ENCODE measurements at regions not wholly inside any gene's neighbourhood (a gene's known extent, or its start where the extent isn't known, plus 50 kb on each side); places are given as distances from the start of the nearest gene placed in this dataset.

- CTCF ChIA-PET, result interaction anchor here (0.6 kb wide), 1 partner anchor 450 kb away, joined by 3 read pairs; no protein-coding TSS in a partner anchor
- H3K27ac Mint-ChIP-seq (ENCODE audit: unreplicated experiment), result no peak overlapping the region
- peaks cover 96% of the 10 kb centered on the region for H3K27me3 Mint-ChIP-seq (ENCODE audit: unreplicated experiment)
- TF ChIP-seq, protein P1, sequence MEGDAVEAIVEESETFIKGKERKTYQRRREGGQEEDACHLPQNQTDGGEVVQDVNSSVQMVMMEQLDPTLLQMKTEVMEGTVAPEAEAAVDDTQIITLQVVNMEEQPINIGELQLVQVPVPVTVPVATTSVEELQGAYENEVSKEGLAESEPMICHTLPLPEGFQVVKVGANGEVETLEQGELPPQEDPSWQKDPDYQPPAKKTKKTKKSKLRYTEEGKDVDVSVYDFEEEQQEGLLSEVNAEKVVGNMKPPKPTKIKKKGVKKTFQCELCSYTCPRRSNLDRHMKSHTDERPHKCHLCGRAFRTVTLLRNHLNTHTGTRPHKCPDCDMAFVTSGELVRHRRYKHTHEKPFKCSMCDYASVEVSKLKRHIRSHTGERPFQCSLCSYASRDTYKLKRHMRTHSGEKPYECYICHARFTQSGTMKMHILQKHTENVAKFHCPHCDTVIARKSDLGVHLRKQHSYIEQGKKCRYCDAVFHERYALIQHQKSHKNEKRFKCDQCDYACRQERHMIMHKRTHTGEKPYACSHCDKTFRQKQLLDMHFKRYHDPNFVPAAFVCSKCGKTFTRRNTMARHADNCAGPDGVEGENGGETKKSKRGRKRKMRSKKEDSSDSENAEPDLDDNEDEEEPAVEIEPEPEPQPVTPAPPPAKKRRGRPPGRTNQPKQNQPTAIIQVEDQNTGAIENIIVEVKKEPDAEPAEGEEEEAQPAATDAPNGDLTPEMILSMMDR (IDR thresholded peaks at IDR 0.05; ENCODE audit: unreplicated experiment), result no peak
- intact Hi-C loops (cut with micrococcal nuclease; ENCODE audit: unreplicated experiment), result loop anchor here (10.0 kb wide), 1 partner anchor 141 kb away; no protein-coding TSS in a partner anchor
- BruUV-seq (replicated peaks), result no TSS peak
- H3K4me3 Mint-ChIP-seq (ENCODE audit: low read depth, unreplicated experiment), result no peak overlapping the region
- H3K36me3 Mint-ChIP-seq (ENCODE audit: insufficient read depth, unreplicated experiment), result no peaks in the 10 kb centered on the region
- no peaks in the 10 kb centered on the region for H3K9me3 Mint-ChIP-seq (ENCODE audit: low read depth, unreplicated experiment)
- no peak for DNase-seq
- no peaks in the 10 kb centered on the region for H3K4me1 Mint-ChIP-seq (ENCODE audit: low read depth, unreplicated experiment)
These were observed 171.9 kb downstream of the RPS24 start for GRCh38 chr10:78205457-78206016.

DNA sequence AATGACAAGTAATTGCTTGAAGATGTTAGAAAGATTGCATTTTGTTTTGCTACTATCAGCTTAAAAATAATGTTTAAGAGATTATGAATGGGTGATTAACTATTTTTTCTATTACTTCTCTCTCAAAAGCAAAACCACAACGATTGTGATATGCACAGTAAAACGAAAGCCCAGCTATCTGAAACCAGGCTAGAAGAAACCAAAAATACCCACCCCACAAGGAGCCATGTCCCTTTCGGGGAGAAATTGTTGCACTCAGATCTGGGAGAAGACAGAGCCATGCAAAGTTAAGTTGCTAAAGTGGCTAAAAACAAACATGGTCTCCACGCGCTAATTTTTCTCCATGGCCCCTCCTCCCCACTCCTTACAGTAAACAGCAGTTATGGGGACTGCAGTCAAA, 173.6 kb downstream of the RPS24 start:
- H3K27ac Mint-ChIP-seq (ENCODE audit: unreplicated experiment), result no peak overlapping the region
- H3K4me3 Mint-ChIP-seq (ENCODE audit: low read depth, unreplicated experiment), result no peak overlapping the region
- CTCF ChIA-PET, result interaction anchor here (0.6 kb wide), 1 partner anchor 523 kb away, joined by 3 read pairs; no protein-coding TSS in a partner anchor

DNA sequence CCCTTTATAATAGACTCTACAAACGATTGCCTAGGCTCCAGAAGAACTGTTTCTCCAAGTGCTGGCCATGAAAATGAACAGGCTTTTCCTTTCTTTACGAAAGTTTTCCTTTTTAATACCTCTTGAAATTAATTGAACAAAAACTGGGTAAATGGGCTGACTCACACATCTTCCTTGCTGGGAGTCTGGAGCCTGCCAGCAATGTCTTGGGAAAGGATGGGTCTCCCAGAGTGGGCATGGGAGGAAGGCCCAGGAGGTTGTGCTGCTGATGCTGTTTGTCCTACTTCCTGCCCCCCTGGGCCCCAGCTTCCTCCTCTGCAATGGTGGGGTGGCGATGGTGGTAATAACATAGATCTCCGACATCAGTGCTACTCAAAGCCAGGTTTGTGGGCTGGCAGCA, 174.1 kb downstream of the RPS24 start:
- CTCF ChIA-PET, result no interaction called here

More for the DNA sequence above, 173.6 kb downstream of the RPS24 start:
- H3K27me3 Mint-ChIP-seq (ENCODE audit: unreplicated experiment), result peaks cover 97% of the 10 kb centered on the region
- intact Hi-C loops (cut with micrococcal nuclease; ENCODE audit: unreplicated experiment), result loop anchor here (10.0 kb wide), 1 partner anchor 142 kb away; no protein-coding TSS in a partner anchor
- TF ChIP-seq, protein P1 (IDR thresholded peaks at IDR 0.05; ENCODE audit: unreplicated experiment), result no peak
- no peaks in the 10 kb centered on the region for H3K9me3 Mint-ChIP-seq (ENCODE audit: low read depth, unreplicated experiment)
- DNase-seq, result no peak
- no TSS peak for BruUV-seq (replicated peaks)
- no peaks in the 10 kb centered on the region for H3K36me3 Mint-ChIP-seq (ENCODE audit: insufficient read depth, unreplicated experiment)
- no peaks in the 10 kb centered on the region for H3K4me1 Mint-ChIP-seq (ENCODE audit: low read depth, unreplicated experiment)

GRCh38 chr10:78209970-78210369, 176.3 kb downstream of the RPS24 start:
- CTCF ChIA-PET, result no interaction called here
- BruUV-seq (replicated peaks), result no TSS peak
- no peak overlapping the region for H3K4me3 Mint-ChIP-seq (ENCODE audit: low read depth, unreplicated experiment)
- no peaks in the 10 kb centered on the region for H3K36me3 Mint-ChIP-seq (ENCODE audit: insufficient read depth, unreplicated experiment)
- H3K27ac Mint-ChIP-seq (ENCODE audit: unreplicated experiment), result no peak overlapping the region
- no peak for DNase-seq
- H3K9me3 Mint-ChIP-seq (ENCODE audit: low read depth, unreplicated experiment), result no peaks in the 10 kb centered on the region
- no peaks in the 10 kb centered on the region for H3K4me1 Mint-ChIP-seq (ENCODE audit: low read depth, unreplicated experiment)
- TF ChIP-seq, protein P1 (IDR thresholded peaks at IDR 0.05; ENCODE audit: unreplicated experiment), result no peak
- intact Hi-C loops (cut with micrococcal nuclease; ENCODE audit: unreplicated experiment), result loop anchor here (5.0 to 10.0 kb wide), 2 partner anchors 145 to 987 kb away; no protein-coding TSS in a partner anchor
- H3K27me3 Mint-ChIP-seq (ENCODE audit: unreplicated experiment), result peaks cover 95% of the 10 kb centered on the region

More for the DNA sequence above, 174.1 kb downstream of the RPS24 start:
- Mint-ChIP-seq H3K27me3 (ENCODE audit: unreplicated experiment) (peaks cover 93% of the 10 kb centered on the region), H3K27ac (ENCODE audit: unreplicated experiment) (no peak overlapping the region), H3K4me1 (ENCODE audit: low read depth, unreplicated experiment) (no peaks in the 10 kb centered on the region), H3K4me3 (ENCODE audit: low read depth, unreplicated experiment) (no peak overlapping the region), H3K36me3 (ENCODE audit: insufficient read depth, unreplicated experiment) (no peaks in the 10 kb centered on the region), H3K9me3 (ENCODE audit: low read depth, unreplicated experiment) (no peaks in the 10 kb centered on the region)
- intact Hi-C loops (cut with micrococcal nuclease; ENCODE audit: unreplicated experiment), result loop anchor here (10.0 kb wide), 1 partner anchor 143 kb away; no protein-coding TSS in a partner anchor
- no peak for DNase-seq
- TF ChIP-seq, protein P1 (IDR thresholded peaks at IDR 0.05; ENCODE audit: unreplicated experiment), result no peak
- BruUV-seq (replicated peaks), result no TSS peak
